H9 (cell line): ENCODE measurements at regions not wholly inside any gene's neighbourhood (a gene's known extent, or its start where the extent isn't known, plus 50 kb on each side); places are given as distances from the start of the nearest gene placed in this dataset.
A peak's percentile ranks its signal among the peaks of the same experiment; 100 is the strongest.

Experiments
- DNase-seq: peaks from one replicate; pipeline ENCODE4 v3.0.0-alpha.2; 2017
- H2AFZ ChIP-seq: one replicate; pipeline ENCODE4 v1.6.1; 2013; ENCODE audit warnings: mild to moderate bottlenecking, low read length, control low read depth, moderate library complexity
- H2AK5ac ChIP-seq: 2 replicates; pipeline ENCODE4 v1.6.1; 2013; ENCODE audit warnings: low read length, control low read depth, mixed read lengths; ENCODE audit not compliant: insufficient read length
- H2BK120ac ChIP-seq: one replicate; pipeline ENCODE4 v1.6.1; 2013; ENCODE audit warnings: low read depth, mild to moderate bottlenecking, low read length, control low read depth, inconsistent platforms; ENCODE audit not compliant: poor library complexity, severe bottlenecking
- H2BK12ac ChIP-seq: 2 replicates; pipeline ENCODE4 v1.6.1; 2013; ENCODE audit warnings: low read length, control low read depth, mixed read lengths, low read depth; ENCODE audit not compliant: insufficient read length
- H2BK15ac ChIP-seq: 2 replicates; pipeline ENCODE4 v1.6.1; 2013; ENCODE audit warnings: low read depth, low read length, control low read depth
- H2BK20ac ChIP-seq: one replicate; pipeline ENCODE4 v1.6.1; 2013; ENCODE audit warnings: low read depth, mild to moderate bottlenecking, low read length, control low read depth, inconsistent platforms; ENCODE audit not compliant: poor library complexity, severe bottlenecking
- H2BK5ac ChIP-seq: 2 replicates; pipeline ENCODE4 v1.6.1; 2013; ENCODE audit warnings: low read length, control low read depth, mixed read lengths; ENCODE audit not compliant: insufficient read length
- H3K14ac ChIP-seq: 2 replicates; pipeline ENCODE4 v1.6.1; 2013; ENCODE audit warnings: low read length, control low read depth; ENCODE audit not compliant: insufficient read depth
- H3K18ac ChIP-seq: 2 replicates; pipeline ENCODE4 v1.6.1; 2013; ENCODE audit warnings: low read depth, mild to moderate bottlenecking, mixed read lengths, low read length, control low read depth; ENCODE audit not compliant: insufficient read length
- H3K23ac ChIP-seq: 2 replicates; pipeline ENCODE4 v1.6.1; 2013; ENCODE audit warnings: low read length, control low read depth, mixed read lengths, low read depth; ENCODE audit not compliant: insufficient read length
- H3K23me2 ChIP-seq: 2 replicates; pipeline ENCODE4 v1.6.1; 2013; ENCODE audit warnings: low read depth, mild to moderate bottlenecking, mixed read lengths, low read length, control low read depth; ENCODE audit not compliant: insufficient read length, poor library complexity, severe bottlenecking
- H3K27ac ChIP-seq: 2 replicates; pipeline ENCODE4 v1.5.1; 2013; ENCODE audit warnings: low read length, control low read depth, mixed read lengths, low read depth; ENCODE audit not compliant: insufficient read length
- H3K27me3 ChIP-seq: 2 replicates; pipeline ENCODE4 v1.6.1; 2013; ENCODE audit warnings: low read length, control low read depth, inconsistent platforms; ENCODE audit not compliant: insufficient read depth
- H3K4ac ChIP-seq: 2 replicates; pipeline ENCODE4 v1.6.1; 2013; ENCODE audit warnings: low read depth, mild to moderate bottlenecking, control low read depth, inconsistent platforms, low read length, moderate library complexity
- H3K4me1 ChIP-seq: 2 replicates; pipeline ENCODE4 v1.6.1; 2013; ENCODE audit warnings: low read length, control low read depth, inconsistent platforms; ENCODE audit not compliant: insufficient read depth
- H3K4me2 ChIP-seq: 2 replicates; pipeline ENCODE4 v1.6.1; 2013; ENCODE audit warnings: low read length, control low read depth, mixed read lengths; ENCODE audit not compliant: insufficient read length, insufficient read depth
- H3K56ac ChIP-seq: 2 replicates; pipeline ENCODE4 v1.6.1; 2013; ENCODE audit warnings: low read depth, mild to moderate bottlenecking, mixed read lengths, low read length, control low read depth; ENCODE audit not compliant: insufficient read length
- H3K79me1 ChIP-seq: 2 replicates; pipeline ENCODE4 v1.6.1; 2013; ENCODE audit warnings: low read depth, mild to moderate bottlenecking, moderate library complexity, low read length, control low read depth, inconsistent platforms; ENCODE audit not compliant: insufficient read depth, poor library complexity, severe bottlenecking
- H3K79me2 ChIP-seq: 2 replicates; pipeline ENCODE4 v1.6.1; 2013; ENCODE audit warnings: low read length, control low read depth, inconsistent platforms; ENCODE audit not compliant: insufficient read depth
- H3K9ac ChIP-seq: 2 replicates; pipeline ENCODE4 v1.6.1; 2013; ENCODE audit warnings: low read length, control low read depth, mixed read lengths; ENCODE audit not compliant: insufficient read length; ENCODE audit errors: extremely low read depth
- H3K9me3 ChIP-seq: one replicate; pipeline ENCODE4 v1.6.1; 2013; ENCODE audit warnings: low read depth, low read length, inconsistent platforms; ENCODE audit not compliant: control insufficient read depth
- H3T11ph ChIP-seq: one replicate; pipeline ENCODE4 v1.6.1; 2013; ENCODE audit warnings: mild to moderate bottlenecking, low read length, control low read depth, inconsistent platforms
- H4K20me1 ChIP-seq: one replicate; pipeline ENCODE4 v1.6.1; 2013; ENCODE audit not compliant: control insufficient read depth, insufficient read length, insufficient read depth
- H4K5ac ChIP-seq: 2 replicates; pipeline ENCODE4 v1.6.1; 2013; ENCODE audit warnings: low read depth, mild to moderate bottlenecking, mixed read lengths, low read length, control low read depth; ENCODE audit not compliant: insufficient read length
- H4K8ac ChIP-seq: replicated peaks from 2 replicates; pipeline ENCODE4 v1.6.1; 2013; ENCODE audit warnings: low read length, control low read depth, mixed read lengths, low read depth; ENCODE audit not compliant: insufficient read length
- H4K91ac ChIP-seq: 2 replicates; pipeline ENCODE4 v1.6.1; 2013; ENCODE audit warnings: low read depth, mild to moderate bottlenecking, moderate library complexity, mixed read lengths, low read length, control low read depth; ENCODE audit not compliant: insufficient read length
- H3K27ac Mint-ChIP-seq, 3 experiments: 2 replicates in 2 of 3; 3 replicates in 1 of 3; pipeline ENCODE4 v1.8.0; 2020 to 2021; ENCODE audit warnings: mixed read lengths in 3 of 3, mild to moderate bottlenecking in 1 of 3, moderate library complexity in 1 of 3
- H3K27me3 Mint-ChIP-seq: 2 replicates; pipeline ENCODE4 v1.8.0; 2021; ENCODE audit warnings: low read depth, mild to moderate bottlenecking, moderate library complexity, mixed read lengths
- H3K36me3 Mint-ChIP-seq, 3 experiments: 2 replicates in 2 of 3; 3 replicates in 1 of 3; pipeline ENCODE4 v1.8.0; 2020 to 2021; ENCODE audit warnings: low read depth in 3 of 3, mixed read lengths in 3 of 3; ENCODE audit not compliant: insufficient read depth in 1 of 3
- H3K4me1 Mint-ChIP-seq, 2 experiments: 2 replicates each; pipeline ENCODE4 v1.8.0; 2020; ENCODE audit warnings: mixed read lengths in 2 of 2
- H3K4me3 Mint-ChIP-seq, 2 experiments: 2 replicates in 1 of 2; 3 replicates in 1 of 2; pipeline ENCODE4 v1.8.0; 2020 to 2021; ENCODE audit warnings: mild to moderate bottlenecking in 2 of 2, mixed read lengths in 2 of 2, moderate library complexity in 1 of 2
- H3K9me3 Mint-ChIP-seq, 2 experiments: 2 replicates in 1 of 2; 3 replicates in 1 of 2; pipeline ENCODE4 v1.8.0; 2020; ENCODE audit warnings: mild to moderate bottlenecking in 2 of 2, mixed read lengths in 2 of 2, moderate library complexity in 1 of 2
- WGBS: extraction: QIAGEN DNeasy Blood & Tissue Kit; methylation state at CpG from one replicate; pipeline ENCODE4 v1.1.7; 2013; ENCODE audit warnings: missing lambda C conversion rate, low lambda C conversion rate, mixed read lengths; ENCODE audit not compliant: insufficient read length; ENCODE audit errors: extremely low coverage; 5-methylcytosine and 5-hydroxymethylcytosine counted together
- TF ChIP-seq, protein P1 (sequence below): fragments of 200-600 bp; sonication (generic); conservative IDR thresholded peaks from 3 replicates; pipeline ENCODE4 v1.8.0; 2021; ENCODE audit warnings: antibody characterized with exemption, mild to moderate bottlenecking

DNA sequence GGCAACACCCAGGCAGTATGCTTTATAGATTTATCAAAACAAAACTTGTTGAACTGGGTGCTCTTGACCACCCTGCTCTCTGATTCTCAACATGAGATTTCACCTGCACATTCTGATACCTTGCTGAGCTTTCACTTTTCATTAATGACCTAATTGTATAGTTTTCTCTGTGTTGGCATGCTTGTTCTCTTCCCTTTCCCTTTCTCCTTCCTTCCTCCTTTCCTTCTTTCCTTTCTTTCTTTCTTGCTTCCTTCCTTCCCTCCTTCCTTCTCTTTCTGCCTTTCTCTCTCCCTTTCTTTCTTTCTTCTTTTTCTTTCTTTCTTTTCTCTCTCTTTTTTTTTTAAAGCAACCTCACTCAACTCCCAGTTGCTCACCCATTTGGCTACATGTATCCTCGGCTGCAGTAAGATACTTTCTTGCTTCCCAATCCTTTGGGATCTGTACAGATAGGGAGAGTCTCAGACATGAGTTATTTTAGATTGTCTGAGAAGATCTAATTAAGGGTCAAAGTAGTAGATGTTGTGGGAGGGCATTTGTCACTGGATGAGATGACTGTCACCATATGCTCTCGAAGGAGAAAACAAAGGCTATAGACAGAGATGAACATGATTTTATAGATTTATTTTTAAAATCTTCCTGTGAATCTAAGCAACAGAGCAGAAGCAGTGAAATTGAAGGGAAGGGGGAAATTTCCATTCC is 458.0 kb downstream of the USP25 start:
- Histone ChIP-seq H3K9ac (no peak overlapping the region), H3K4me1 (no peaks in the 10 kb centered on the region; the same call in 1 of the 2 replicates), H2BK12ac (no peak overlapping the region), H4K5ac (no peak overlapping the region), H2AK5ac (no peak overlapping the region), H2BK15ac (no peak overlapping the region), H3K79me1 (no peaks in the 10 kb centered on the region), H3K14ac (no peak overlapping the region), H3K4ac (no peak overlapping the region), H4K91ac (no peak overlapping the region), H3K56ac (no peak overlapping the region), H3K18ac (no peak overlapping the region), H2BK5ac (no peak overlapping the region), H3K27ac (no peak overlapping the region), H3K79me2 (no peaks in the 10 kb centered on the region), H3T11ph (no peak overlapping the region), H3K9me3 (no peaks in the 10 kb centered on the region), H2BK120ac (no peak overlapping the region), H3K27me3 (no peaks in the 10 kb centered on the region), H4K20me1 (no peaks in the 10 kb centered on the region), H4K8ac (no peak overlapping the region), H3K23me2 (no peaks in the 10 kb centered on the region), H2AFZ (no peak overlapping the region), H3K4me2 (no peak overlapping the region), H2BK20ac (no peak overlapping the region), H3K23ac (no peak overlapping the region)
- H3K27me3 Mint-ChIP-seq: no peaks in the 10 kb centered on the region
- H3K4me3 Mint-ChIP-seq: no peak overlapping the region
- no peaks in the 10 kb centered on the region; a peak in 1 of 5 replicates for H3K9me3 Mint-ChIP-seq
- peaks cover 6 to 14% of the 10 kb centered on the region in 2 experiments; a peak in 3 of 4 replicates for H3K4me1 Mint-ChIP-seq
- H3K27ac Mint-ChIP-seq: peak overlapping the region in 1 of 3 experiments; percentile 6; a peak in 1 of 7 replicates
- no CpG with 5 or more reads among the region's 2 CpGs for WGBS
- no peaks in the 10 kb centered on the region for H3K36me3 Mint-ChIP-seq
- TF ChIP-seq, protein P1, sequence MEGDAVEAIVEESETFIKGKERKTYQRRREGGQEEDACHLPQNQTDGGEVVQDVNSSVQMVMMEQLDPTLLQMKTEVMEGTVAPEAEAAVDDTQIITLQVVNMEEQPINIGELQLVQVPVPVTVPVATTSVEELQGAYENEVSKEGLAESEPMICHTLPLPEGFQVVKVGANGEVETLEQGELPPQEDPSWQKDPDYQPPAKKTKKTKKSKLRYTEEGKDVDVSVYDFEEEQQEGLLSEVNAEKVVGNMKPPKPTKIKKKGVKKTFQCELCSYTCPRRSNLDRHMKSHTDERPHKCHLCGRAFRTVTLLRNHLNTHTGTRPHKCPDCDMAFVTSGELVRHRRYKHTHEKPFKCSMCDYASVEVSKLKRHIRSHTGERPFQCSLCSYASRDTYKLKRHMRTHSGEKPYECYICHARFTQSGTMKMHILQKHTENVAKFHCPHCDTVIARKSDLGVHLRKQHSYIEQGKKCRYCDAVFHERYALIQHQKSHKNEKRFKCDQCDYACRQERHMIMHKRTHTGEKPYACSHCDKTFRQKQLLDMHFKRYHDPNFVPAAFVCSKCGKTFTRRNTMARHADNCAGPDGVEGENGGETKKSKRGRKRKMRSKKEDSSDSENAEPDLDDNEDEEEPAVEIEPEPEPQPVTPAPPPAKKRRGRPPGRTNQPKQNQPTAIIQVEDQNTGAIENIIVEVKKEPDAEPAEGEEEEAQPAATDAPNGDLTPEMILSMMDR: no peak
- DNase-seq: no peak
